Keratinocyte (primary cell): ENCODE measurements at regions not wholly inside any gene's neighbourhood (a gene's known extent, or its start where the extent isn't known, plus 50 kb on each side); places are given as distances from the start of the nearest gene placed in this dataset.
"Not testable (repeated sequence)": the region's sequence is repeated elsewhere in the genome, so short reads cannot be mapped to it uniquely, and the experiment has no call there.

Experiments
- EZH2 ChIP-seq: IDR thresholded peaks from one replicate; pipeline ENCODE4 v1.6.1; 2012; ENCODE audit warnings: inconsistent platforms, mild to moderate bottlenecking, low read length, moderate library complexity
- TF ChIP-seq, protein P1 (sequence below), 3 experiments: IDR thresholded peaks in 1 of 3; conservative IDR thresholded peaks in 1 of 3; optimal IDR thresholded peaks in 1 of 3; 2 replicates in 2 of 3; 3 replicates in 1 of 3; pipeline versions ENCODE3 to v1.5.1; 2011; ENCODE audit warnings: low read length in 3 of 3, mild to moderate bottlenecking in 3 of 3, moderate library complexity in 2 of 3, control low read depth in 1 of 3, inconsistent platforms in 1 of 3; ENCODE audit not compliant: insufficient read depth in 2 of 3; ENCODE audit errors: extremely low read depth in 1 of 3

DNA sequence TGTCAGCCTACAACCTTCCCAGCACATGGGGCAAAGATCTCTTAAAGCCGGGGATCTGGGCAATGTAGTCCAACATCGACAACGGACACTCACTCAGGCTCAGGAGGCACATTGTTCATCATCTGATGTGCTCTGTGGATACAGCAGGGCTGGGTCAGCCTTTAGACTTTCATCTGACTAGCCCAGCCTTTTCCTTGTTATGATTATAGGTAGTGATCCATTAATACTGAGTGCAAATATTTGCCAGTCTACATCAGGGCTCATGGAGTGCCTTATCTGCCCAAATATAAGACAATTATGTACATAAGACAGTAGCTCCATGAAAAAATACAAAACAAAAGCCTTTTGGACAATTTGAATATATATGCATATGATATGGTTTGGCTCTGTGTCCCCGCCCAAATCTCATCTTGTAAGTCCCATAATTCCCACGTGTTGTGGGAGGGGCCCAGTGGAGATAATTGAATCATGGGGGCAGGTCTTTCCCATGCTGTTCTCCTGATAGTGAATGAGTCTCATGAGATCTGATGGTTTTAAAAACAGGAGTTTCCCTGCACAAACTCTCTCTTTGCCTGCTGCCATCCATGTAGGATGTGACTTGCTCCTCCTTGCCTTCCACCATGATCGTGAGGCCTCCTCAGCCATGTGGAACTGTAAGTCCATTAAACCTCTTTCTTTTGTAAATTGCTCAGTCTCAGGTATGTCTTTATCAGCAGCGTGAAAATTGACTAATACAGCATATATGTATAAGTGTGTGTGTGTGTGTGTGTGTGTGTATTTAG, 248.5 kb upstream of the FOXN3 start:
- TF ChIP-seq EZH2: not testable (repeated sequence)
- TF ChIP-seq, protein P1, sequence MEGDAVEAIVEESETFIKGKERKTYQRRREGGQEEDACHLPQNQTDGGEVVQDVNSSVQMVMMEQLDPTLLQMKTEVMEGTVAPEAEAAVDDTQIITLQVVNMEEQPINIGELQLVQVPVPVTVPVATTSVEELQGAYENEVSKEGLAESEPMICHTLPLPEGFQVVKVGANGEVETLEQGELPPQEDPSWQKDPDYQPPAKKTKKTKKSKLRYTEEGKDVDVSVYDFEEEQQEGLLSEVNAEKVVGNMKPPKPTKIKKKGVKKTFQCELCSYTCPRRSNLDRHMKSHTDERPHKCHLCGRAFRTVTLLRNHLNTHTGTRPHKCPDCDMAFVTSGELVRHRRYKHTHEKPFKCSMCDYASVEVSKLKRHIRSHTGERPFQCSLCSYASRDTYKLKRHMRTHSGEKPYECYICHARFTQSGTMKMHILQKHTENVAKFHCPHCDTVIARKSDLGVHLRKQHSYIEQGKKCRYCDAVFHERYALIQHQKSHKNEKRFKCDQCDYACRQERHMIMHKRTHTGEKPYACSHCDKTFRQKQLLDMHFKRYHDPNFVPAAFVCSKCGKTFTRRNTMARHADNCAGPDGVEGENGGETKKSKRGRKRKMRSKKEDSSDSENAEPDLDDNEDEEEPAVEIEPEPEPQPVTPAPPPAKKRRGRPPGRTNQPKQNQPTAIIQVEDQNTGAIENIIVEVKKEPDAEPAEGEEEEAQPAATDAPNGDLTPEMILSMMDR (optimal IDR thresholded peaks at IDR 0.05 in 1 of 3, IDR thresholded peaks at IDR 0.05 in 1 of 3, conservative IDR thresholded peaks at IDR 0.05 in 1 of 3; ENCODE audit: extremely low read depth in 1 of 3, insufficient read depth in 2 of 3, low read length in 3 of 3): not testable (repeated sequence)
